ENCODE measurements at regions not wholly inside any gene's neighbourhood (a gene's known extent, or its start where the extent isn't known, plus 50 kb on each side); places are given as distances from the start of the nearest gene placed in this dataset.
"Not testable (repeated sequence)": the region's sequence is repeated elsewhere in the genome, so short reads cannot be mapped to it uniquely, and the experiment has no call there.

- Histone ChIP-seq H3K36me3 (no peaks in the 10 kb centered on the region), H3K4me3 (no peak overlapping the region), H3K27ac (no peak overlapping the region), H3K9me3 (no peaks in the 10 kb centered on the region), H3K4me1 (peaks cover 0 to 15% (median 10%) of the 10 kb centered on the region in 12 donors), H3K27me3 (no peaks in the 10 kb centered on the region)
- TF ChIP-seq CTCF (IDR thresholded peaks at IDR 0.05): no peak
- TF ChIP-seq POLR2A (IDR thresholded peaks at IDR 0.05): no peak
- intact Hi-C loops (cut with DNase I): no loop called here
- 50 to 65% (median 62%) methylated on average over 14 of the region's 14 CpGs for WGBS, 4 donors
- ATAC-seq: peak in 2 of 4 donors; percentile 4 to 10
- peak in 1 of 5 donors; percentile 46 for DNase-seq
Observed at GRCh38 chr17:77556383-77557061, 402.0 kb upstream of the TNRC6C start.

- Histone ChIP-seq H3K4me3 (no peak overlapping the region), H3K9me3 (peaks cover 0 to 4% (median 0%) of the 10 kb centered on the region in 12 donors), H3K27ac (no peak overlapping the region), H3K4me1 (peaks cover 0 to 15% (median 10%) of the 10 kb centered on the region in 12 donors), H3K27me3 (no peaks in the 10 kb centered on the region), H3K36me3 (no peaks in the 10 kb centered on the region)
- WGBS, 4 donors: 83 to 90% (median 86%) methylated on average over 10 to 12 of the region's 12 CpGs
- ATAC-seq: no peak
- intact Hi-C loops (cut with DNase I): no loop called here
- DNase-seq: no peak
- TF ChIP-seq CTCF (IDR thresholded peaks at IDR 0.05) (no peak), POLR2A (IDR thresholded peaks at IDR 0.05) (no peak)
Observed at GRCh38 chr17:77558846-77559626, 399.5 kb upstream of the TNRC6C start.

- Histone ChIP-seq H3K27me3 (no peaks in the 10 kb centered on the region), H3K4me1 (peaks cover 0 to 9% (median 6%) of the 10 kb centered on the region in 12 donors), H3K36me3 (no peaks in the 10 kb centered on the region), H3K27ac (no peak overlapping the region), H3K4me3 (no peak overlapping the region), H3K9me3 (peaks cover 0 to 4% (median 0%) of the 10 kb centered on the region in 12 donors)
- TF ChIP-seq CTCF (IDR thresholded peaks at IDR 0.05) (no peak), POLR2A (IDR thresholded peaks at IDR 0.05) (no peak)
- ATAC-seq (no peak), DNase-seq (no peak)
- intact Hi-C loops (cut with DNase I): no loop called here
- 83 to 92% (median 86%) methylated on average over 10 of the region's 10 CpGs for WGBS, 4 donors
Observed at GRCh38 chr17:77560381-77560780, 398.1 kb upstream of the TNRC6C start.

GRCh38 chr17:77560841-77561240 lies 397.7 kb upstream of the TNRC6C start:
- no peak for DNase-seq
- Histone ChIP-seq H3K27ac (no peak overlapping the region), H3K4me3 (no peak overlapping the region), H3K27me3 (no peaks in the 10 kb centered on the region), H3K4me1 (peaks cover 0 to 5% (median 2%) of the 10 kb centered on the region in 12 donors), H3K9me3 (peaks cover 0 to 4% (median 0%) of the 10 kb centered on the region in 12 donors), H3K36me3 (no peaks in the 10 kb centered on the region)
- intact Hi-C loops (cut with DNase I): no loop called here
- WGBS, 4 donors: 86 to 91% (median 88%) methylated on average over 13 of the region's 13 CpGs
- no peak for TF ChIP-seq CTCF (IDR thresholded peaks at IDR 0.05)
- no peak for TF ChIP-seq POLR2A (IDR thresholded peaks at IDR 0.05)
- ATAC-seq: no peak

GRCh38 chr17:77562361-77562760 lies 396.1 kb upstream of the TNRC6C start:
- H3K4me3 ChIP-seq; DNase-seq; H3K27ac ChIP-seq; H3K36me3 ChIP-seq; H3K27me3 ChIP-seq; H3K4me1 ChIP-seq; H3K9me3 ChIP-seq; ATAC-seq; intact Hi-C loops (cut with DNase I): not testable (repeated sequence)
- 75 to 95% (median 84%) methylated on average over 4 to 12 of the region's 12 CpGs for WGBS, 4 donors
